ENCODE measurements at regions not wholly inside any gene's neighbourhood (a gene's known extent, or its start where the extent isn't known, plus 50 kb on each side); places are given as distances from the start of the nearest gene placed in this dataset.

DNA sequence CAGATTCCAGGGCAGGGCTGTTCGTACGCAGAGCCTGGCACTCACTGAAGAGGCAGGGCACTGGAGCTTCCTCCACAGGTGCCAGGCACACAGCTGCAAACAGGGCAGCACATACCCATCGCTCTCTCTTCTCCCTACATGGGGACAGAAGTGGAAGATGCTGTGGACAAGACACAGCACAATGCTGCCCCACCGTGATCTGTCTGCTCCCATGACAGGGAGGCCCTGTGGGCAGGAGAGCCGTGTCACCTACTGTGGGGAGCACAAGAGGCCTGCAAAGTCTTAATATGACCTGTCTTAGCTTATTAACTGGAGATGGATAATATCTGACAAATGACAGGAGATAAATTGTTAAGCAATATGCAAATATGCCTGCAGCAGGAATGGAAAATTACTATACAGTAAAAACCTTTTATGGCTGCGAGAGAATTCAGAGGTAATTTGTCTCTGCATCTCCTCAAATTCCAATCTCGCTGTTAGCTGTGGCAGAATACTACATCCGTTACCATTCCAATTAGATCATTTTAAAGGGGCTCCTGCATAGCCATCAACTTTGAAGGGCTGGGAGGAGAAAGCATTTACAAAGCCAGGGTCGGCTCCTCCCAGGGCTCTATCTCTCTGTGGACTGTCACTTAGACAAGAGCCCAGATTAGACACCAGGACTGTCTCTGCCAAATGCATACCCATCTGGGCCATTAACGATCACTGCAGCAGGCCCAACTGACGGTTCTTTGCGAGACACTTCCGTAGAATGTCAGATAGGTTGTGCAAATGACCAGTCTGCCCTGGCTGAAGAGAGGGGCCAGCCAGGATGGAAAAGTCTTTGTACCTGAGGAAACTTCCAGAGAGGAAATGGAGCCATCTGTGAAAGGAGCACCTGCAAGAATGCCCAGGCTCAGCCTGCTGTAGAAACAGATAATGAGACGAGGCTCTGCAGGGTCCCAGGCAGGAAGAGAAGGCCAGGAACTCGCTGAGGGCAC, 90.7 kb upstream of the FSTL4 start:
- H3K36me3 ChIP-seq = no peaks in the 10 kb centered on the region
- TF ChIP-seq, protein P1, sequence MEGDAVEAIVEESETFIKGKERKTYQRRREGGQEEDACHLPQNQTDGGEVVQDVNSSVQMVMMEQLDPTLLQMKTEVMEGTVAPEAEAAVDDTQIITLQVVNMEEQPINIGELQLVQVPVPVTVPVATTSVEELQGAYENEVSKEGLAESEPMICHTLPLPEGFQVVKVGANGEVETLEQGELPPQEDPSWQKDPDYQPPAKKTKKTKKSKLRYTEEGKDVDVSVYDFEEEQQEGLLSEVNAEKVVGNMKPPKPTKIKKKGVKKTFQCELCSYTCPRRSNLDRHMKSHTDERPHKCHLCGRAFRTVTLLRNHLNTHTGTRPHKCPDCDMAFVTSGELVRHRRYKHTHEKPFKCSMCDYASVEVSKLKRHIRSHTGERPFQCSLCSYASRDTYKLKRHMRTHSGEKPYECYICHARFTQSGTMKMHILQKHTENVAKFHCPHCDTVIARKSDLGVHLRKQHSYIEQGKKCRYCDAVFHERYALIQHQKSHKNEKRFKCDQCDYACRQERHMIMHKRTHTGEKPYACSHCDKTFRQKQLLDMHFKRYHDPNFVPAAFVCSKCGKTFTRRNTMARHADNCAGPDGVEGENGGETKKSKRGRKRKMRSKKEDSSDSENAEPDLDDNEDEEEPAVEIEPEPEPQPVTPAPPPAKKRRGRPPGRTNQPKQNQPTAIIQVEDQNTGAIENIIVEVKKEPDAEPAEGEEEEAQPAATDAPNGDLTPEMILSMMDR (IDR thresholded peaks at IDR 0.05) = no peak
- H3K9me3 ChIP-seq = no peaks in the 10 kb centered on the region
- H3K27ac ChIP-seq = no peak overlapping the region
- ATAC-seq (ENCODE audit: insufficient number of reproducible peaks, low FRiP score, low read depth) = no peak
- H3K27me3 ChIP-seq (replicated peaks; ENCODE audit: insufficient read depth) = no peaks in the 10 kb centered on the region
- no peak for DNase-seq (ENCODE audit: low spot score)
- H3K4me3 ChIP-seq = no peak overlapping the region
- H3K4me1 ChIP-seq (ENCODE audit: control insufficient read depth in 1 of 2, low read depth in 2 of 2) = no peaks in the 10 kb centered on the region

DNA sequence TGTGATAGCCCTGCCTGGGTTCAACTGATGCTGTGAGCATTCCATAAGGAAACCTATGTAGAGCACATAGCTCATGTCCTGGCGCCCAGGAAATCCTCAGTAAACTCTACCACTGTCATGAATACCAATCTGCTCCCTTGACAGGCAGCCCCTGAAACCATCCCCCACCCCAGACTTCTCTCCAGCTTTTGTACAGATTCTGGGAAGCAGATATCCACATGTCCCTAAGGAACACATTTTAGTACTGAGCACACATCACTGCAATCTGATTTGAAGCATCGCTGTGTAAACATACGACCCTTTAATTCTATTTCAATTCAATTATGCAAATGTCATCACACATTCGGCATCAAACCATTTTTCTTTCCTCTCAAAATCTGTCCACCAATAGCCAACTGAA, 89.5 kb upstream of the FSTL4 start:
- TF ChIP-seq, protein P1 (IDR thresholded peaks at IDR 0.05) = no peak
- H3K36me3 ChIP-seq = no peaks in the 10 kb centered on the region
- ATAC-seq (ENCODE audit: insufficient number of reproducible peaks, low FRiP score, low read depth) = no peak

DNA sequence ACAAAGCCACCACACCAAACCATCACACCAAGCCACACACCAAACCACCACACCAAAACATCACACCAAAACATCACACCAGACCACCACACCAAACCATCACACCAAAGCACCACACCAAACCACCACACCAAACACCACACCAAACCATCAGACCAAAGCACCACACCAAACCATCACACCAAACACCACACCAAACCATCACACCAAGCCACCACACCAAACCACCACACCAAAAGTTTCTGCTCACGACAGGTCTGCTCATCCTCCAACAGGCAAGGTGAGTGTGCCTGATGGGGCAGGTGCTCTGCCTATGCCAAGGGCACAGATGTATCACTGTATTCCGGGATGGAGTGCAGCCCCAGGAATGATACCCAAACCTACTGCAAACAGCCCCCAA, 87.9 kb upstream of the FSTL4 start:
- DNase-seq (ENCODE audit: low spot score) = no peak
- TF ChIP-seq, protein P1 (IDR thresholded peaks at IDR 0.05) = no peak
- H3K9me3 ChIP-seq = no peaks in the 10 kb centered on the region
- no peaks in the 10 kb centered on the region for H3K27me3 ChIP-seq (replicated peaks; ENCODE audit: insufficient read depth)
- H3K4me1 ChIP-seq (ENCODE audit: control insufficient read depth in 1 of 2, low read depth in 2 of 2) = no peaks in the 10 kb centered on the region
- H3K36me3 ChIP-seq = no peaks in the 10 kb centered on the region
- ATAC-seq (ENCODE audit: insufficient number of reproducible peaks, low FRiP score, low read depth) = no peak
- no peak overlapping the region for H3K4me3 ChIP-seq
- no peak overlapping the region for H3K27ac ChIP-seq

More for the DNA sequence above, 89.5 kb upstream of the FSTL4 start:
- H3K4me3 ChIP-seq = no peak overlapping the region
- H3K27me3 ChIP-seq (replicated peaks; ENCODE audit: insufficient read depth) = no peaks in the 10 kb centered on the region
- H3K27ac ChIP-seq = no peak overlapping the region
- H3K4me1 ChIP-seq (ENCODE audit: control insufficient read depth in 1 of 2, low read depth in 2 of 2) = no peaks in the 10 kb centered on the region
- H3K9me3 ChIP-seq = no peaks in the 10 kb centered on the region
- DNase-seq (ENCODE audit: low spot score) = no peak

DNA sequence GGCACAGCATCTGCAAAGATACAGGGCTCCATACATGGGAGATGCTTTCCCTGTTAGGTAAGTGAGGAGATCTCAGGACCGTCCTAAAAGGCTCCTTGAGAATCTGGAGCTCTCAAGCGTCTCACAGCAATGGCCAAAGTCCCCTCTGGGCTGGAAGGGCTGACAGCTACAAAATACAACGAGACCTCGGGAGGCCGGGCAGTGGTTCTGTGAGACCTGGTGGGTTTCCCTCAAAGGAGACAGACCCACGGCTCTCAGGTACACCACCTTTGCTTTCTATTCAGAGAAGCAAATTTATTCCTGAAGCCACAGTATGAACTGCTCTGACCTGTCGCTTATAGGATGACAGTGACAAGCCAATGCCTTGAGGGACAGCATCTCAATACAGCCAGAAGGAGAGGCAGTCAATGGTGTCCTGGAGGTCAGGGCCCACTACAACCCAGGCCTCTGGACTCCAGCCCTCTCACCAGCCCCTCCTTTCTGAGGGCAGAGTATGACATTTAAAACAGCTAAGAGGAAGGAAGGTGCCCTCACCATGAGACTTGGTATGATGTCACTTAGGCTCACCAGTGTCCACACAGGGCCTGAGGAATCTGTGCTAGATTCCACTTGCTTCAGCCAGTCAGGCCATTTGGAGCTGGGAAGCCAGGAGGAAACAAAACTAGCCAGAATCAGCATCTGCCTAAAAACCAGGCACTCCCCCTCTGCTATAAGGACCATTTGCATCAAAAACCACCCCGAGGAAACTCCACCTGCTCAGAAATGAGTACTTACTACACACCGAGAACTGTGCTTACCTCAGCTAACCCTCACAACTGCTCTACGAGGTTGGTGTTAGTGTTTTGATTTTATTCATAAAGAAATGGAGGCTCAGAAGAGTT, 86.5 kb upstream of the FSTL4 start:
- no peaks in the 10 kb centered on the region for H3K9me3 ChIP-seq
- TF ChIP-seq, protein P1 (IDR thresholded peaks at IDR 0.05) = no peak
- H3K4me3 ChIP-seq = no peak overlapping the region
- H3K27me3 ChIP-seq (replicated peaks; ENCODE audit: insufficient read depth) = no peaks in the 10 kb centered on the region
- ATAC-seq (ENCODE audit: insufficient number of reproducible peaks, low FRiP score, low read depth) (no peak), DNase-seq (ENCODE audit: low spot score) (no peak)
- H3K4me1 ChIP-seq (ENCODE audit: control insufficient read depth in 1 of 2, low read depth in 2 of 2) = no peaks in the 10 kb centered on the region
- H3K27ac ChIP-seq = no peak overlapping the region
- no peaks in the 10 kb centered on the region for H3K36me3 ChIP-seq

DNA sequence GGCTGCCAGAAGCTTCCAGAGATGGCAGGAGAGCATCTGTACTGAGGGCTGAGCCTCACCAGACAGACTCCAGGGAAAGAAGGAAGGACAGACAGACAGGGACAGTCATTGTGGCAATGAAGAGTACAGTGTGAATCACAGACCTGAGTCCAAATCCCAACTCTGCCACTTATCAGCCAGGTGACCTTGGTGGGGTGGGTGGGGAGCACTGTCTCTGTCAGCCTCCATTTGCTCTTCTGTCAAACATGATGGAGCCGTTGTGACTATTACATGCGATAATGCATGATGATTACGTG, 85.9 kb upstream of the FSTL4 start:
- TF ChIP-seq, protein P1 (IDR thresholded peaks at IDR 0.05) = no peak
- no peak overlapping the region for H3K4me3 ChIP-seq
- no peak overlapping the region for H3K27ac ChIP-seq
- H3K4me1 ChIP-seq (ENCODE audit: control insufficient read depth in 1 of 2, low read depth in 2 of 2) = no peaks in the 10 kb centered on the region
- no peaks in the 10 kb centered on the region for H3K27me3 ChIP-seq (replicated peaks; ENCODE audit: insufficient read depth)
- DNase-seq (ENCODE audit: low spot score) = no peak
- ATAC-seq (ENCODE audit: insufficient number of reproducible peaks, low FRiP score, low read depth) = no peak
- no peaks in the 10 kb centered on the region for H3K36me3 ChIP-seq
- H3K9me3 ChIP-seq = no peaks in the 10 kb centered on the region

Measured in thoracic aorta (tissue), 2 donors.